GM12865 (cell line): ENCODE measurements at regions not wholly inside any gene's neighbourhood (a gene's known extent, or its start where the extent isn't known, plus 50 kb on each side); places are given as distances from the start of the nearest gene placed in this dataset.

Experiments
- DNase-seq: peaks from one replicate; pipeline ENCODE4 v3.0.0; 2010; ENCODE audit warnings: low read depth
- H3K4me3 ChIP-seq: 2 replicates; pipeline ENCODE4 v1.5.1; 2011; ENCODE audit warnings: mild to moderate bottlenecking, low read depth, low read length, control low read depth
- CTCF ChIP-seq: IDR thresholded peaks from 2 replicates; pipeline ENCODE4 v1.5.1; 2011; ENCODE audit warnings: low read length, control low read depth, low read depth, inconsistent platforms; ENCODE audit not compliant: insufficient read depth; ENCODE audit errors: missing control alignments

GRCh38 chr18:26763446-26764110 is 101.9 kb downstream of the AQP4 start:
- TF ChIP-seq CTCF, result no peak
- no peak for DNase-seq

GRCh38 chr18:26757263-26758019 is 108.1 kb downstream of the AQP4 start:
- no peak for TF ChIP-seq CTCF
- no peak for DNase-seq
- no peak overlapping the region for H3K4me3 ChIP-seq

More at GRCh38 chr18:26763446-26764110, 101.9 kb downstream of the AQP4 start:
- no peak overlapping the region for H3K4me3 ChIP-seq

GRCh38 chr18:26756556-26756955 is 109.0 kb downstream of the AQP4 start:
- no peak for DNase-seq
- H3K4me3 ChIP-seq, result no peak overlapping the region
- no peak for TF ChIP-seq CTCF

GRCh38 chr18:26746826-26747475 is 118.6 kb downstream of the AQP4 start:
- no peak overlapping the region for H3K4me3 ChIP-seq
- no peak for DNase-seq
- TF ChIP-seq CTCF, result no peak

GRCh38 chr18:26746398-26746797 is 119.1 kb downstream of the AQP4 start:
- no peak for DNase-seq
- H3K4me3 ChIP-seq, result no peak overlapping the region
- TF ChIP-seq CTCF, result no peak

- no peak for DNase-seq
- no peak overlapping the region for H3K4me3 ChIP-seq
- TF ChIP-seq CTCF, result no peak
Measured at GRCh38 chr18:26745288-26746181, 120.0 kb downstream of the AQP4 start.
